ENCODE measurements at regions not wholly inside any gene's neighbourhood (a gene's known extent, or its start where the extent isn't known, plus 50 kb on each side); places are given as distances from the start of the nearest gene placed in this dataset.
"Not testable (repeated sequence)": the region's sequence is repeated elsewhere in the genome, so short reads cannot be mapped to it uniquely, and the experiment has no call there.

DNA sequence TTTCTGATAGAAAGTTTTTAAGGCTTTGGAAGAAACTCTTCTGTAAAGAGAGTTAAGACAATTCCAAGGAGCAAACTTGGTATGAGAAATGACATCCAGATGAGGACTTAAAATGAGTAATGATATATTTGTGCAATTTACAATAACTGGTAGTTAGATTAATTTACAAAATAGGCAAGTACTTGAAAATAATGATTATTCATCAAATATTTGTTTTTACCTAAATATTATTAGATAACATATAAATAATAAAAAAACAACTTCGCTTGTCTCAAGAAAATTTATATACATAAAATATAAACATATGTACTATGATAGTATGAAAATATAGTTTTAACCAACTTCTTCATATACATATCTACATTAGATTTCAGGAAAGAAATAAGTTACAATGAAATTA lies 478.5 kb downstream of the TRIB2 start:
- no peak for DNase-seq (ENCODE audit: low read depth, low spot score)

DNA sequence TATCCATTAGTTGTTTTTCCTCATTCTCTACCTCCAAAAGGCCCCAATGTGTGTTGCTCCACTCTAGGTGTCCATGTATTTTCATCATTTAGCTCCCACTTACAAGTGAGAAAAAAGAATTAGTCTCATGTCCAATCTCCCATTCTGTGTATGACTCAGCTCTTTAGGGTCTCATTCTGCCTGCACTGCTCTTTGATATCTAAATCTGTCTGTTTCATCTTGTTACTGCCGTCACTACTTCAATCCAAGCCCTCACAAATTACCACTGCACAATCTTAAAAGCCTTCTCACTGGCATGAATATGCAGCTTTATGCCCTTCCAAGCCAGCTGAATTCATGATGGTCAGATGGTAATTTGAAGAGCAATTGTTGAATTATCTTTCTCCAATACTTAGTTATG lies 480.5 kb downstream of the TRIB2 start:
- no peak for DNase-seq (ENCODE audit: low read depth, low spot score)

DNA sequence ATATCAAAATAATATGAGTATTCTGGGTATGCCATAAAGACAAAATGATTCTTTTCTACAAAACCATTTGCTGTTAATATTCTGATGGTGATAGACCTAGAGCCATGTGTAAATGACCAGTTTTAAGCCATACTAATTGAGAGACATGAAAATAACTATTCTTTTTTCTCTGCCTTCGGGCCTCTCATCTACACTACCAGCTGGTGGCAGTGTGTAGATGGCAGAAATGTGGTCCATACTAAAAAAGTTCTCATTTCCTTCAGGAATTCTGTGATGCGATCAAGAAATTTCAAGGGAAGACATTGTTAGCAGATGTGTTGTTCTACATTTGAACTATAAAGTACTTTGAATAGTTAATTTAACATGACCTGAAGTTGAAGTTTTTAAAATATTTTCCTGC lies 485.2 kb downstream of the TRIB2 start:
- no peak for DNase-seq (ENCODE audit: low read depth, low spot score)

DNA sequence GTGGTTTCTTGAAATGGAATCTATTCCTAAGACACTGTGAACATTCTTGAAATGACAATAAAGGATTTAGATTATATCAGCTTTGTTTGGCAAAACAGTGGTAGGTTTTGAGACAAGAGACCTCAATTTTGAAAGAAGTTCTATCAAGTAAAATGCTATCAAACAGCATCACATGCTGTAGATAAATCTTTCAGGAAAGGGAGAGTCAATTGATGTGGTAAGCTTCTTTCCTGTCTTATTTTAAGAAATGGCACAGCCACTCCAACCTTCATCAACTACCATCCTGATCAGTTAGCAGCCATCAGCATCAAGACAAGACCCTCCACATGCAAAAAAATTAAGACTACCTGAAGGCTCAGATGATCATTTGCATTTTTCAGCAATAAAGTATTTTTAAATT lies 495.4 kb downstream of the TRIB2 start:
- DNase-seq (ENCODE audit: low read depth, low spot score): no peak

DNA sequence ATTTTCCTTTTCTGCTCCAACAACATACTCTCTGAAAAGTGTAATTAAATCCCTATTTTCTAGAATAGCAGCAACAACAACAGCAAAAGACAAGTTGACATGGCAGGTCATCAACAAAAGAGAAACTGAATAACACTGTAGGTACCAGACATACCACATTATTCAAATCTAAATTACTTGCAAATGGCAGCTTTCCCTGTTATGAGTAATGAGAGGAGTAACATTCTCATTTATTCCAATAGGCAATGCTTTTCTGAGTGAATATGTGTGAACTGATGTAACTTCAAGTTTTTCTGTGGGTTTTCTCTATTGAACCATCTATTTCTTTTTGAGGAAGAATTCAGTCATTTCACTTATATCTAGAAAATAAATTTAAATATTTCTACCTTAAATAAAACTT lies 501.5 kb downstream of the TRIB2 start:
- no peak for DNase-seq (ENCODE audit: low read depth, low spot score)

DNA sequence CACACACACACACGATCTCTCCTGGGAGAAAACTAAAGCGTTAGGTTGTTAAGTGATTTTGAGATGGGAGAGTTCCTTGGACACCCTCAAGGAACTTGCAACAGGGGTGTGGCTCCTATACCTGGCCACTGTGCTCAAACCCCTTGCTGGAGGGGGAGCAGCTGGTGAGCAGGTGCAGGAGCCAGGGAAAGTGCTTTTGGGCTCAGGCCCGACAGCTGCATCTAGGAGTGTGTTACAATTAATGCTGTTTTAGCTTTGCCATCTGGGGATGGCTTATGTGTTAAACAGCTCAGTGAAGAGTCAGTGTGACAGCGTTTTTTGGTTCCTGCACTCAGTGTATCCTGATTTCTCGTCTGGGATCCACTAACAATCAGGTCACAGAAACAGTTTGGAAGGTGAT lies 510.8 kb downstream of the TRIB2 start:
- DNase-seq (ENCODE audit: low read depth, low spot score): no peak

DNA sequence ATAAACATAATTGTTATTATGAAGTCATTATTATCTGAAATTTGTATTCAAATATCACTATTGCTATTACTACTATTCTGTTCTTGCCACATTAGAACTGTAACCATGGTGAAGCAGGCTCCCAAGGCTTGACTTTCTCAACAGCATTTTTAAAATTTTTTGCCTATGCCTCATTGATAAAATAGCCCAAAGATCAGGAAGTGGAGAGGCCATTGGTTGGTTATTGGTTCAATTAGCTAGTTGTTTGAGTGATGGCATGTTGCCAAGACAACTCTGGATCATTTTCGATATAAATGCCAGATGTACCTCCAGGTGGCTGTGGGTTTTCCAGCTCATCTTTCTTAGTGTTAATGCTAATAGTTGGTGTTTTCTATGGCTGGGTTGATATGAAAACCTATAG lies 513.5 kb downstream of the TRIB2 start:
- DNase-seq (ENCODE audit: low read depth, low spot score): no peak

DNA sequence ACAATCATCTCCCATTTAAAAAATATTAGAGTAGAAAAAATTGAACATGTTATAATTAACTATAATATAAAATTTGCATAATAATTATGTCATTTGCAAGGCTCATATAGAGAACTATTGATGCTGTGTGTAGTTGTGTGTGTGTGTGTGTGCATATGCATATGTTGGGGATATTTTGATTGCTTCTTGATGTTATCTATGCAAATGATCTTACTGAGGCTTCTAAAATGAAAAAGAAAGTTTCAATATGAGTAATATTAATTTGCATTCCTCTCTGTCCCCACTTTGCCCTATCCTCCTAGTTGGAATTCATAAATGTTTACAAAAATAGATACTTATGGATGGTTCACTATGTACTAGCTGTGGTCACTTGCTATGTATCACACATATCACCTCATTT lies 523.3 kb downstream of the TRIB2 start:
- no peak for DNase-seq (ENCODE audit: low read depth, low spot score)

DNA sequence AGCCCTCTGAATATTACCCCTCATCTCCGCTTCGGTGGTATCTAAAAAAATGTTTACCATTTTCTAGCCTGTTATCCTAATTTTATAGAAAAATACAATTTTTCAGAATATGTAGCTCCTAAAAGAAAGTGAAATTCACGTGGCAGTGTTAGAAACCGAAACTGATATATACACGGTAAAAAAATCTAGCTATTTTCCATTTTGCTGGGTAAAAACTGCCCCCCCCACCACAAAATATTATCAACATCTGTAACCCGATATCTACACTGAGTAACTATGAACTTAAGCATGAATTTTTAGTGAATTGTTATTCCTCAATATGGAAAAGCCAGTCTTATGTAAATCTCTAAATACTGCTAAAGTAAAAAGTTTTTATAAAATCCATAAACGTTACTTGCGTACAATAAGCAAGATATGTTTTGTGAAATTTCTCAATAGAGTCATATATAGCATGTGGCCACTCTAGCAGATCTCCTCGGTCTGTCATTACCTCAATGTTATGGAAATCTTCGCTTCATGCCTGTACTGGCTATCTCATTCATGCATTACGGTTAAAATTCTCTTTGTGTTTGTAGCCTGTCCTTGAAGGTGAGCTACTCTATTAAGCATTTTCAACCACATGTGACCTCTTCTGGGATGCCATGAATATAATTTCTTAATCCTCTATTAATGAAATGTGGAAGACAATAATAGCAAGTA lies 524.2 kb downstream of the TRIB2 start:
- DNase-seq (ENCODE audit: low read depth, low spot score): no peak

DNA sequence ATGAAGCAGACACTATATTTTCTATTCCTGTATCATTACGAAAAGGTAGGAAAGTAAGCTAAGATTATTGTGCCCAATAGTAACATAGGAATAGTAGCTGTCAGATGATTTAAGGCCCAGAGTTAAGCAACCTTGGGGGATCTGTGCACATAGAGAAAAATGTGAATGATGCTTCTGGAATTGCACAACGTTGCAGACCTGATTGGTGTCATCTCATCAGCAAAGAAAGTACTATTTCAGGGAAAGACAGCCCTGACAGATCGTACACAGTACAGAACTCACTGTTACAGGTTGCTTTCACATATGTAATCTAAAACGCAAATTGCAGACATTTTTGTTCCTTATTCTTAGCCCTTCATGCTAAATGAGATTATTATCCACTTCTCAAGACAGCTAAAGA lies 535.9 kb downstream of the TRIB2 start:
- no peak for DNase-seq (ENCODE audit: low read depth, low spot score)

DNA sequence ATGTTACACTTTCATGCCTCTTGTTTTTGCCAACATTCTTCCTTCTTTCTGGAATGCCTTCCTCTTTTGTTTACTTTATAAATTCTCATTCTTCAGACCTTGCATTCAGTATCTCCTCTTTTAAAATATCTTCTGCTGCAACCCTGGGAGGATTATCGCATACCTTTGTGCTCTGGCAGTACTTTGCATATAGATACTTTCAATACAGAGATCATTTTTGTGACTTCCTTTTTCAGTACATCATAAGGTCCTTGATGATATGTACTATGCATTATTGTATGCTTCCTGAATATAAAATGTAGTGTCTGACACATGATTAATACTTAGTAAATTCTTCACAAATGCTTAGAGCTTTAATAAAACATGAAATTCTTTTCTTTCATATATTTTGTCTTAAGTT lies 538.7 kb downstream of the TRIB2 start:
- no peak for DNase-seq (ENCODE audit: low read depth, low spot score)

DNA sequence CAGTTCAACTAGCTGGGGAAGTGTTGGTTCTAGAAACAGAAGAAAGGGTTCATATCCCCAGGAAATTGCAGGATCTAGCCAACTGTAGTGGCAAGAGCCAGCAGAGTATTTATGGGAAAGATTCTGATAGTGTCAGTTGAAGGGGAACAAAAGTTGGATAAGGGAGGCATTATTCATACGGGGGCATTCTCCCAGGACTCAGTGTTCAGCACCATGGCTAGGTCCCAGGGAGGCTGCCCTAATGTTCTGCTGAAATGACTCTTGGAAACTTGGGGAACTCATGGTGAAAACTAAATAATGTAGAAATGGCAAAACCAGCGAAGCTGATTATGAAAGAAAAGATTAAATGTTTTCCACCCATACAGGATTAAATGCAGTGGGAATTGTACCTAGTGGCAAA lies 543.7 kb downstream of the TRIB2 start:
- DNase-seq (ENCODE audit: low read depth, low spot score): no peak

DNA sequence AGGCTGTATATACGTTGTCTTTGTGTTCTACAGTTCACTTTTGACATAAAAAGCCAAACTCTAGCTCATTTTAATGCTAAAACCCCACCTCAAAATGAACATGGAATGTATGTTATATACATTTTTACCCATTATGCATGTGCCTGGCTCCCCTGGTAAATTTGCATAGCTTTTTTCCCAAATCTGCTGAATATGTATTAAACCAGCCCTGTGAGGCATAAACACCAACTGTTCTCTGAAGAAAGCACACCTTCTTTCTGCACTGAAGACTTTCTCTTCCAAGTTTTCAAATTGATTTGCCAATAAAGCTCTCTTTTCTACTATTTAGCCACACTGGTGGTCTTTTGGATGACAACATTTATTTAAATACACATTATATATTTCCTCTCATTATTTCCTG lies 549.4 kb downstream of the TRIB2 start:
- no peak for DNase-seq (ENCODE audit: low read depth, low spot score)

DNA sequence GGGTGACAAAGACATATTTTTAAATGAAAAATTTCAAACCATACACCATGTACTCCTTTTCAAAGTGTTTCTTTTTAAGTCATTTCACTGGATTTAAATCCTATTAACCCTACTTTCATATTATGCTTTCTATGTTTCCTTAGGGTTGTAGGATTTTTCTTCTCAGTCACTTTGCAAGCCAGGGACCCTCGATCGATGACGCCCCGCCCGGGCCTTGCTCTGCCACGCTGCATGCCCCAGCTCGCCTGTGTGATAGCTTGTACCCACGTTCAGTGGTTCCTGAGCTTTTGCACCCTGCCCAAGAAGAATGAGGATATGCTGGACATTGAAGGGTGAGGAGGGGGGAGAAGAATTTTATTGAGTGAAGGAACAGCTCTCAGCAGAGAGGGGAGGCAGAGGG lies 568.0 kb downstream of the TRIB2 start:
- no peak for DNase-seq (ENCODE audit: low read depth, low spot score)

DNA sequence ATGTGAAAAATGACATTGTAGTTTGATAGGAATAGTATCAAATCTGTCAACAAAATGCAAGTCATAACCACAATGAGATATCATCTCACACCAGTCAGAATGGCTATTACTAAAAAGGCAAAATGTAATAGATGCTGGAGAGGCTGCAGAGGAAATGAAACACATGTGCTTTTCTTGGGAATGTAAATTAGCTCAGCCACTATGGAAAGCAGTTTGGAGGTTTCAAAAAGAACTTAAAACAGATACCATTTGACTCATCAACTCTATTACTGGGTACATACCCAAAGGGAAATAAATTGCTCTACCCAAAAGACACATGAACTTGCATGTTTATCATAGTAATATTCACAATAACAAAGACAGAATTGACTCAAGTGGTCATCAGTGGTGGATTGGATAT lies 572.6 kb downstream of the TRIB2 start:
- no peak for DNase-seq (ENCODE audit: low read depth, low spot score)

DNA sequence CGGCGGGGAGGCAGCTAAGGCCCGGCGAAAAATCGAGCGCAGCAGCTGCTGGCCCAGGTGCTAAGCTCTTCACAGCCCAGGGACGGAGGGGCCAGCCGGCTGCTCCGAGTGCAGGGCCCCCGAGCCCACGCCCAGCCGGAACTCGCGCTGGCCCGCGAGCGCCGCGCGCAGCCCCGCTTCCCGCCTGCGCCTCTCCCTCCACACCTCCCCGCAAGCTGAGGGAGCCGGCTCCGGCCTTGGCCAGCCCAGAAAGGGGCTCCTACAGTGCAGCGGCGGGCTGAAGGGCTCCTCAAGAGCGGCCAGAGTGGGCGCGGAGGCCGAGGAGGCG lies 591.7 kb downstream of the TRIB2 start:
- DNase-seq (ENCODE audit: low read depth, low spot score): not testable (repeated sequence)

DNA sequence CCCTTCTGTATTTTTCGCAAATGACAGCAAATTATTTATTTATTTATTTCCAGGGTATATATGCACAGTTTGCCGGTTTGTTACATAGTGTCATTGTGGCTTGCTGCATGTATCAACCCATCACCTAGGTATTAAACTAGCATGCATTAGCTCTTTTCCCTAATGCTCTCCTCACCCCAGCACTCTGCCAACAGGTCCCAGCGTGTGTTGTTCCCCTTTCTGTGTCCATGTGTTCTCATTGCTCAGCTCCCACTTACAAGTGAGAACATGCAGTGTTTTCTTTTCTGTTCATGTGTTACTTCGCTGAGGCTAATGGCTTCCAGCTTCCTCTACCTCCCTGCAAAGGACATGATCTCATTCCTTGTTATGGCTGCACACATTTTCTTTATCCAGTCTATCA lies 592.3 kb downstream of the TRIB2 start:
- DNase-seq (ENCODE audit: low read depth, low spot score): no peak

DNA sequence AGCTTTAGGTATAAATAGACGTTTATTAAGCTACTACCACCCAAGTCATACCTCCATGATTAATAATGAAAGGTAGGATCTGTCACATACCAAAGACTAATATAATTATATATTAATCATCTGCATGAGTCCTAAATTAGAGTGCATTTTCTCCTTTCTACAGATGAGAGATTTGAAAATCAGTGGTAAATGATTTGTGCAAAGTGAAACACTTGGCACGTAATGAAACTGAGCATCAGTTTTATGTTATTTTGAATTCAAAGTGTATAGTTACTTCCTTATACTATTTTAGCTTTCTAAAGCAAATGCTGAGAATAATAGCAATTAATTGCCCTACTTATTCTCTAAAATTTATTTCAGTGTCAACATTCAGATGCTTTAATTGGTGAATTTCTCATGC lies 615.3 kb downstream of the TRIB2 start:
- no peak for DNase-seq (ENCODE audit: low read depth, low spot score)

DNA sequence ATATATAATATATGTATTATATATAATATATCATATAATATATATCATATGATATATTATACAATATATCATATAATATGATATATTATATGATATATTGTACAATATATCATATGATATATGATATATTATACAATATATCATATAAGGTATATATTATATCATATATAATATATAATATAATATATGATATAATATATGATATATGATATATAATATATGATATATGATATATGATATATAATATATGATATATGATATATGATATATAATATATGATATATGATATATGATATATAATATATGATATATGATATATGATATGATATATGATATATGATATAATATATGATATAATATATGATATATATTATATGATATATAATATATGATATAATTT lies 617.3 kb downstream of the TRIB2 start:
- DNase-seq (ENCODE audit: low read depth, low spot score): not testable (repeated sequence)

DNA sequence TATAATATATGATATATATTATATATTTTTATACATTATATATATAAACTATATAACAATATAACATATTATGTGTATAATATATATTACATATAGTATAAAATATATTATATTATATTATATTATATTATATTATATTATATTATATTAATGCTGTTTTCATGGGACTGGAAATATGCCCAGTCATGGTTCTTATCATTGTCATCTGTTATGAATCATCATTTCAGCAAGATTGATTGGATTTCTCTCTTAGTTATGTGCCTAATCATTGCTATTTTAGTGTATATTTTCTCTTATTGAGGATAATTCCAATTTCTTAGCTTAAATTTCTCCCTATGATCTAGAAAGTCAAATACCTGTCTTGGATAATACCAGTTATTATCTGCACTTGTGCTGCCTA lies 617.8 kb downstream of the TRIB2 start:
- no peak for DNase-seq (ENCODE audit: low read depth, low spot score)

DNA sequence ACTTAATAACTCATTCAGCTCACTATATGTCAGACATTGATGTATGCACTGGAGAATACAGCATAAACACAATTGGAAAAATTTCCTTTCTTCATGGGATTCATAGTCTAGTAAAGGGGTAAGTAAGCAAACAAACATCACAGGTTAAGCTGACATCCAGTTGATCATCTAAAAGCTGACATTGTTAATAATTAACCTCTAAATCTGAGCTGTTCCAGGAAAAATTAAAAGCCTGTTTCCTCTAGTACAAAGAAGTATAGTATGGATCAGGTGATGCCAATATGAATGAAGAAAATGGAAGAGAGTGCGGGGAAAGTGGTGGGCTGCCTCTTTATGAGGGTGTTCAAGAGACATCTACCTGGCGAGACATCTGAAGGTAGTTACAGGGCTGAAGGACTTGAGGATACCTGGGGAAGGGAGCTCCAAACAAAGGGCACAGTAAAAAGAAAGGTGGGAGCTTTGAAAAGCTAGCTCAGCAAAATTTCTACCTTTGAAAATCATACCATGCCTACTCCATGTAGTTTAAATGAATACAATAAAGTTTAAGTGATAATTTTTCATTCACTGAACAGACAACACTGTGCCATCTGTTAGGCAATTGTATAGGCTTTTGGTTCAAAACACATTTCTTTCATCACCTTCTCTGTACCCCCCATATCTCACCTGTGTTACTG lies 619.3 kb downstream of the TRIB2 start:
- no peak for DNase-seq (ENCODE audit: low read depth, low spot score)

DNA sequence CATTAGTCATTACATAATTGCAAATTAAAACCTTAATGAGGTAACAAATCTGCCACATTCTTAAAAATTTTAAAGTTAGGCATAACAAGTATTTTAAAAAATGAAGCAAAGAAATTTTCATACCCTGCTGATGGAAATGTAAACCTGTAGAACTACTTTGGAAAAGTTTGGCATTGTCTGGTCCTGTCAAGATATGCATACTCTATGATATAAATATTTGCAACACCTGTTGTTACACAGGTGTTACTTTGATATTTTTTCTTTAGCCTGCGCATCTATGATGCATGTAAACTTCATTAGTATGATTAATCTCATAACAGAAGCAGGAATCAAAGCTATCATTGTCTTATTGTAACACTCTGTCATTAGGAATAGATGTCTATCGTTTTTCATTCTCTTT lies 634.3 kb downstream of the TRIB2 start:
- DNase-seq (ENCODE audit: low read depth, low spot score): no peak

DNA sequence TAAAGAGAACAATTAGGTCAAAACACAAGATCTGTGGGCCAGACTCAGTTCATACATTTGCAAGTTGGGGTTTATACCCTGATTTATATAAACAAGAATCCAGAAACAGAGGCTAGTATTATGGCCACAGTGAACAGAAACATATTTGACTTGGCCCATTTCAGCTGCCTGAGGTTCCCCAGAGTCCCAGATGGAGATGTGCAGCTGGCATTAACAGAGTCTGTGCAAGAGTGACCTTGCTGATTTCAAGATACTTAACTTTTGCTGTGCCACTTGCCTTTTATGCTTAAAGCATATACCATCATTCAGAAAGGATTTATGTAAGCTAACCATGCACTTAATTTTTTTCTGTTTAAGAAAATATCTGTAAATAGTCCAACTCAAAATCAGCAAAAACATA lies 636.3 kb downstream of the TRIB2 start:
- no peak for DNase-seq (ENCODE audit: low read depth, low spot score)

DNA sequence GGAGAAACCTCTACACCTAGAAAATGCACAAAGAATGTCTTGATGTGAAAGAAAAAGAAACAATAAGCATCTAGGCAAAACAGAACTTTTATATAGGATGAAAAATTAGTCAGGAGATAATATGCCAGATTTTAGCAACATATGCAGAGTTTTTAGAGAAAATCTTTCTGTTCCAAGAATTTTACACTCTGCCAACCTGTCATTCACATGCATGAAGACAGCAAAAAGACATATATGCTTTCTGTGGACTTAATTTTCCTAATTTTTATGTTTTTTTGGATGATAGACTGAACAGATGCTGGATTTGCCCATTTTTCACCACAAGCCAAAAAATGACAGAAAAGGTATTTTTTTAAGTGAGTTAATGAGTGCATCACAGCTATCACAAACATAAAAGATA lies 637.3 kb downstream of the TRIB2 start:
- no peak for DNase-seq (ENCODE audit: low read depth, low spot score)
